ENCODE measurements at regions not wholly inside any gene's neighbourhood (a gene's known extent, or its start where the extent isn't known, plus 50 kb on each side); places are given as distances from the start of the nearest gene placed in this dataset.
A peak's percentile ranks its signal among the peaks of the same experiment; 100 is the strongest.

DNA sequence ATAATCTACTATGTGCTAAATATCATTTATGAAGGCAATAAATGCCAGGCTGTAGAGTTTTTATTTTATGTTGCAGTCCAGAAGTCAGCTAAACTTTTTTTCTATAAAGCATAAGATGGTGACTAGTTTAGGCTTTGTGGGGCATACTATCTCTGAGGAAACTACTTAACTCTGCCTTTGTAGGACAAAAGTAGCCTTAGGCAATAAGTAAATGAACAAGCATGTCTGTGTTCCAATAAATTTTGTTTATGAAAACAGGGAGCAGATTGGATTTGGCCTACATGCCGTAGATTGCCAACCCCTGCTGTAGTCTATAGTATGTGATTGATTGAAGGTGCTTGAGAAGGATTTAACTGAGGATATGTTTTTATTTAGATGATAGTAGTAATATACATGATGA, 502.5 kb upstream of the NAALADL2 start:
- Histone ChIP-seq H3K4me1 (ENCODE audit: control insufficient read depth in 1 of 2, insufficient read depth in 2 of 2, low read length in 2 of 2) (no peaks in the 10 kb centered on the region), H4K20me1 (ENCODE audit: insufficient read depth, low read length) (no peaks in the 10 kb centered on the region), H3K27me3 (ENCODE audit: control insufficient read depth in 2 of 2, insufficient read depth in 2 of 2, low read length in 2 of 2) (no peaks in the 10 kb centered on the region), H3K4me3 (replicated peaks in 1 of 3; ENCODE audit: low read depth in 2 of 3, low read length in 3 of 3) (no peak overlapping the region), H2AFZ (ENCODE audit: insufficient read depth, low read depth, low read length, poor library complexity, severe bottlenecking) (no peak overlapping the region), H3K4me2 (replicated peaks; ENCODE audit: extremely low read depth, low read length, poor library complexity, severe bottlenecking) (no peak overlapping the region), H3K9me3 (replicated peaks in 1 of 2; ENCODE audit: control insufficient read depth in 1 of 2, insufficient read depth in 1 of 2, low read length in 2 of 2) (no peaks in the 10 kb centered on the region), H3K9ac (ENCODE audit: insufficient read depth, low read length, poor library complexity, severe bottlenecking) (no peak overlapping the region), H3K27ac (ENCODE audit: low read depth in 1 of 2, low read length in 2 of 2) (no peak overlapping the region), H3K36me3 (replicated peaks in 1 of 2; ENCODE audit: control insufficient read depth in 1 of 2, insufficient read depth in 2 of 2, low read length in 2 of 2) (no peaks in the 10 kb centered on the region), H3K79me2 (ENCODE audit: insufficient read depth, low read length) (no peaks in the 10 kb centered on the region)
- Mint-ChIP-seq H3K9me3 (peaks cover 0 to 9% (median 4%) of the 10 kb centered on the region in 7 donors), H3K36me3 (no peaks in the 10 kb centered on the region), H3K4me3 (no peak overlapping the region), H3K27me3 (ENCODE audit: low read depth in 3 of 3) (peaks cover 0 to 4% (median 1%) of the 10 kb centered on the region in 3 donors), H3K4me1 (peaks cover 4% of the 10 kb centered on the region), H3K27ac (peak overlapping the region in 1 of 7 donors; percentile 7)
- TF ChIP-seq CTCF (IDR thresholded peaks at IDR 0.05): no peak
- intact Hi-C loops (cut with micrococcal nuclease): no loop called here
- no peak for DNase-seq
- WGBS (ENCODE audit: insufficient coverage): 100% methylated on average over 1 of the region's 1 CpG

- H3K79me2 ChIP-seq (ENCODE audit: insufficient read depth, low read length): no peaks in the 10 kb centered on the region
- no peak for TF ChIP-seq CTCF (IDR thresholded peaks at IDR 0.05)
- H3K9ac ChIP-seq (ENCODE audit: insufficient read depth, low read length, poor library complexity, severe bottlenecking): no peak overlapping the region
- no peak overlapping the region for H3K27ac ChIP-seq (ENCODE audit: low read depth in 1 of 2, low read length in 2 of 2)
- Mint-ChIP-seq H3K36me3 (no peaks in the 10 kb centered on the region), H3K27me3 (ENCODE audit: low read depth in 3 of 3) (peaks cover 0 to 4% (median 0%) of the 10 kb centered on the region in 3 donors), H3K4me1 (peaks cover 4% of the 10 kb centered on the region), H3K9me3 (peaks cover 0 to 12% (median 4%) of the 10 kb centered on the region in 7 donors), H3K4me3 (no peak overlapping the region), H3K27ac (no peak overlapping the region)
- WGBS (ENCODE audit: insufficient coverage): no CpG with 5 or more reads among the region's 1 CpG
- intact Hi-C loops (cut with micrococcal nuclease): no loop called here
- H2AFZ ChIP-seq (ENCODE audit: insufficient read depth, low read depth, low read length, poor library complexity, severe bottlenecking): no peak overlapping the region
- no peak for DNase-seq
- H3K36me3 ChIP-seq (replicated peaks in 1 of 2; ENCODE audit: control insufficient read depth in 1 of 2, insufficient read depth in 2 of 2, low read length in 2 of 2): no peaks in the 10 kb centered on the region
- no peak overlapping the region for H3K4me2 ChIP-seq (replicated peaks; ENCODE audit: extremely low read depth, low read length, poor library complexity, severe bottlenecking)
- peaks cover 0 to 3% of the 10 kb centered on the region in 2 donors for H3K9me3 ChIP-seq (replicated peaks in 1 of 2; ENCODE audit: control insufficient read depth in 1 of 2, insufficient read depth in 1 of 2, low read length in 2 of 2)
- H3K27me3 ChIP-seq (ENCODE audit: control insufficient read depth in 2 of 2, insufficient read depth in 2 of 2, low read length in 2 of 2): no peaks in the 10 kb centered on the region
- H4K20me1 ChIP-seq (ENCODE audit: insufficient read depth, low read length): no peaks in the 10 kb centered on the region
- no peaks in the 10 kb centered on the region for H3K4me1 ChIP-seq (ENCODE audit: control insufficient read depth in 1 of 2, insufficient read depth in 2 of 2, low read length in 2 of 2)
- H3K4me3 ChIP-seq (replicated peaks in 1 of 3; ENCODE audit: low read depth in 2 of 3, low read length in 3 of 3): no peak overlapping the region
These were observed 500.9 kb upstream of the NAALADL2 start for GRCh38 chr3:174358252-174358651.
